SK-N-MC (cell line): ENCODE measurements at regions not wholly inside any gene's neighbourhood (a gene's known extent, or its start where the extent isn't known, plus 50 kb on each side); places are given as distances from the start of the nearest gene placed in this dataset.

Source experiments
- EZH2 ChIP-seq: fragments of 200-600 bp; sonication (generic); IDR thresholded peaks from one replicate; pipeline ENCODE4 v1.6.1; 2017; ENCODE audit warnings: antibody characterized with exemption
- POLR2AphosphoS5 ChIP-seq: IDR thresholded peaks from 2 replicates; pipeline ENCODE4 v1.6.1; 2012; ENCODE audit warnings: mild to moderate bottlenecking, low read depth, low read length, borderline replicate concordance

DNA sequence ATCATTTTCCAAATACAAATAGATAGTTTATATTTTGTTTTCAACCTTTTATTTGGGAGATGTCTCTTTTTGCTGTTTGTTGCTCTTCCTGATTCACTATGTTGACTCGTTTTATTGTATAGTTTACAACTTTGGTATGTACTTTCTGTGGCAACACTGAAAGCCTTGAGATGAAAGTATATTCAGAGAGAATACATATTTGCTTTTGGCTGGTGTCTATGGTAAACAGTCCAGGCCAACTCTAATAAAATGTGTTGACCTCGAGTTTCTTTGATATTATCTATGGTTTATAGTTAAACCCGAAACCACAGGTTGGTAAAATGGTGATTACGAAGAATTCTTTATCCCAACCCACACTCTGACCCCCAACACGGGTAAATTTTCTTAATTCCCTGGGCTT, 919.6 kb upstream of the MAP3K7 start:
- TF ChIP-seq EZH2 (no peak), POLR2AphosphoS5 (no peak)
